ENCODE measurements at regions not wholly inside any gene's neighbourhood (a gene's known extent, or its start where the extent isn't known, plus 50 kb on each side); places are given as distances from the start of the nearest gene placed in this dataset.
"Not testable (repeated sequence)": the region's sequence is repeated elsewhere in the genome, so short reads cannot be mapped to it uniquely, and the experiment has no call there.

- Mint-ChIP-seq H3K36me3 (ENCODE audit: low read depth) (no peaks in the 10 kb centered on the region), H3K27me3 (ENCODE audit: low read depth) (peaks cover 7% of the 10 kb centered on the region), H3K9me3 (ENCODE audit: low read depth) (no peaks in the 10 kb centered on the region), H3K4me1 (ENCODE audit: low read depth) (peaks cover 5% of the 10 kb centered on the region), H3K27ac (ENCODE audit: unreplicated experiment) (no peak overlapping the region), H3K4me3 (ENCODE audit: unreplicated experiment) (no peak overlapping the region)
- no peak for TF ChIP-seq CTCF (IDR thresholded peaks at IDR 0.05)
- no peak for DNase-seq (ENCODE audit: low spot score)
Observed at GRCh38 chr6:20274137-20274536, 61.9 kb upstream of the MBOAT1 start.

DNA sequence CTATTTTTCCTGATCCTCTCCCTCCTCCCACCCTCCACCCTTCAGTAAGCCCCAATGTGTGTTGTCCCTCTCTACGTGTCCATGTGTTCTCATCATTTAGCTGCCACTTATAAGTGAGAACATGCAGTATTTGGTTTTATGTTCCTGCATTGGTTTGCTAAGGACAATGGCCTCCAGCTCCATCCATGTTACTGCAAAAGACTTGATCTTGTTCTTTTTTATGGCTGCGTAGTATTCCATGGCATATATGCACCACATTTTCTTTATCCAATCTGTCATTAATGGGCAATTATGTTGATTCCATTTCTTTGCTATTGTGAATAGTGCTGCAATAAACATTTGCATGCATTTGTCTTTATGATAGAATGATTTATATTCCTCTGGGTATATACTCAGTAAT, 63.6 kb upstream of the MBOAT1 start:
- H3K27me3 Mint-ChIP-seq (ENCODE audit: low read depth); H3K27ac Mint-ChIP-seq (ENCODE audit: unreplicated experiment); H3K4me1 Mint-ChIP-seq (ENCODE audit: low read depth); H3K36me3 Mint-ChIP-seq (ENCODE audit: low read depth); H3K9me3 Mint-ChIP-seq (ENCODE audit: low read depth); DNase-seq (ENCODE audit: low spot score); H3K4me3 Mint-ChIP-seq (ENCODE audit: unreplicated experiment): not testable (repeated sequence)

DNA sequence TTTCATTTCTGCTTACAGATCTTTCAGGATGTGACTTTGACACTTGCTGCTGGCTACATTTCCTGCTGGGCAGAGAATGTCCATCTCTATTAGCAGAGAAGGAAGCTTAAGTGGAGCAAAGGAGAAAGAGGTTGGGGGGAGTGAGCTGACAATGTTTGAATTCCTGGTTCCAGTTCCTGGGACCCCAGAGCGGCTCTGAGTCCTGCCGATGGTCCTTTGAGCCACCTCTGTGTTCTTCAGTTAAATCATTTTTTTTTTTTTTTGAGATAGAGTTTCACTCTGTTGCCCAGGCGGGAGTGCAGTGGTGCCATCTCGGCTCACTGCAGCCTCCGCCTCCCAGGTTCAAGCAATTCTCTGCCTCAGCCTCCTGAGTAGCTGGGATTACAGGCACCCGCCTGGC, 65.5 kb upstream of the MBOAT1 start:
- peaks cover 17% of the 10 kb centered on the region for H3K9me3 Mint-ChIP-seq (ENCODE audit: low read depth)
- not testable (repeated sequence) for H3K36me3 Mint-ChIP-seq (ENCODE audit: low read depth); H3K4me1 Mint-ChIP-seq (ENCODE audit: low read depth); DNase-seq (ENCODE audit: low spot score); H3K4me3 Mint-ChIP-seq (ENCODE audit: unreplicated experiment); H3K27me3 Mint-ChIP-seq (ENCODE audit: low read depth); H3K27ac Mint-ChIP-seq (ENCODE audit: unreplicated experiment)

GRCh38 chr6:20279051-20279450, 66.8 kb upstream of the MBOAT1 start:
- H3K4me3 Mint-ChIP-seq (ENCODE audit: unreplicated experiment): no peak overlapping the region
- H3K27me3 Mint-ChIP-seq (ENCODE audit: low read depth): peaks cover 9% of the 10 kb centered on the region

DNA sequence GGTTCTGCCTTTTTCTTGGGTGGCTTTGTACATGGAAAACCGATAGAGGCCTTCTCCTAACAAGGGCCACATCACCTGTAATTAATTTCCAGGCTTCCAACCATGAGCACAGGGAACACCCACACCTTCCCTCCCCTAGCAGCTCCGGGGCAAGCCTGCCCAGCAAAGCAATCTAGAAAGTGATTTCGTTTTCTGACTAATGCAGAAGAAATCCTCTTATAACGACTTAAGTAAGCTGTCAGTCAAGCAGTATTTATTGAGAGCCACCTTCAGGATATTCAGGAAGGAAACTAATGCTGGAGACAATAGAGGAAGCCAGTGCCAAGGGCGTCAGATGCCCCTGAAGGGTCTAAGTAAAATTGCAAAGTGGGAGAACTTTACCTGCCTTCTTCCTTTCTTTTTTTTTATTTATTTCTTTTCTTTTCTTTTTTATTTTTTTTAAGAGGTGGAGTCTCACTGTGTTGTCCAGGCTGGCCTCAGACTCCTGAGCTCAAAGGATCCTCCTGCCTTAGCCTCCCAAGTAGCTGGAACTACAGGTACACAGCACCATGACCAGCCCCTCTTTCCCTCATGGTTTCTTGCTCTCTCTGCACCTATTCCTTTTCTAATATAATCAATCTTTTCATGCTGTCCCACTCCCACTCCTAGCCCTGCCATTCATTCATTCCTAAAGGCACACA, 67.5 kb upstream of the MBOAT1 start:
- TF ChIP-seq CTCF (IDR thresholded peaks at IDR 0.05): no peak
- DNase-seq (ENCODE audit: low spot score): no peak
- no peak overlapping the region for H3K27ac Mint-ChIP-seq (ENCODE audit: unreplicated experiment)
- peaks cover 5% of the 10 kb centered on the region for H3K4me1 Mint-ChIP-seq (ENCODE audit: low read depth)
- H3K4me3 Mint-ChIP-seq (ENCODE audit: unreplicated experiment): no peak overlapping the region
- peaks cover 12% of the 10 kb centered on the region for H3K36me3 Mint-ChIP-seq (ENCODE audit: low read depth)
- H3K27me3 Mint-ChIP-seq (ENCODE audit: low read depth): peaks cover 9% of the 10 kb centered on the region
- peaks cover 35% of the 10 kb centered on the region for H3K9me3 Mint-ChIP-seq (ENCODE audit: low read depth)

More at GRCh38 chr6:20279051-20279450, 66.8 kb upstream of the MBOAT1 start:
- TF ChIP-seq CTCF (IDR thresholded peaks at IDR 0.05): no peak
- Mint-ChIP-seq H3K27ac (ENCODE audit: unreplicated experiment) (no peak overlapping the region), H3K36me3 (ENCODE audit: low read depth) (peaks cover 11% of the 10 kb centered on the region), H3K4me1 (ENCODE audit: low read depth) (peaks cover 5% of the 10 kb centered on the region), H3K9me3 (ENCODE audit: low read depth) (peaks cover 29% of the 10 kb centered on the region)
- no peak for DNase-seq (ENCODE audit: low spot score)

GRCh38 chr6:20280288-20280621, 68.0 kb upstream of the MBOAT1 start:
- peaks cover 35% of the 10 kb centered on the region for H3K9me3 Mint-ChIP-seq (ENCODE audit: low read depth)
- peaks cover 12% of the 10 kb centered on the region for H3K36me3 Mint-ChIP-seq (ENCODE audit: low read depth)
- TF ChIP-seq CTCF (IDR thresholded peaks at IDR 0.05): no peak
- H3K27ac Mint-ChIP-seq (ENCODE audit: unreplicated experiment): no peak overlapping the region
- DNase-seq (ENCODE audit: low spot score): no peak
- peaks cover 5% of the 10 kb centered on the region for H3K4me1 Mint-ChIP-seq (ENCODE audit: low read depth)
- no peak overlapping the region for H3K4me3 Mint-ChIP-seq (ENCODE audit: unreplicated experiment)
- H3K27me3 Mint-ChIP-seq (ENCODE audit: low read depth): peaks cover 9% of the 10 kb centered on the region

Data from chondrocyte (in vitro differentiated cells).